ENCODE measurements at regions not wholly inside any gene's neighbourhood (a gene's known extent, or its start where the extent isn't known, plus 50 kb on each side); places are given as distances from the start of the nearest gene placed in this dataset.

DNA sequence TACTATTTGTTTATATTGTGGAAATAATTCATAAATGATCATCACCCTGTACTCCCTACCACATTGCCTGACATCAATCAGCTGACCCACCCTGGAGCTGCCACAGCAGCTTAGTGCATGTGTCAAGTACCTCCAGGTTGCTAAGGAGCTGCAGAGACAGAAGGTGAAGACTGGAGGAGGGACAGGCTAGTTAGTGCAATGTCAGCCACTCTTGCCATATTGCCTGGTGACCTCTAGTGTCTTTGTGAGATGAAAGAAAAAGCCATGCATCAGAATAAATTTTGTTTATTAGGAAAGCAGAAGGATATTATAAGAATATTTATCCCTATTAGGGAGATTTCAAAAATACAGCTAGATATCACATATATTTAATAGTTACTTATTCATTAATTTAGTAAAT is 243.9 kb upstream of the FAT4 start:
- FAIRE-seq: no peak

DNA sequence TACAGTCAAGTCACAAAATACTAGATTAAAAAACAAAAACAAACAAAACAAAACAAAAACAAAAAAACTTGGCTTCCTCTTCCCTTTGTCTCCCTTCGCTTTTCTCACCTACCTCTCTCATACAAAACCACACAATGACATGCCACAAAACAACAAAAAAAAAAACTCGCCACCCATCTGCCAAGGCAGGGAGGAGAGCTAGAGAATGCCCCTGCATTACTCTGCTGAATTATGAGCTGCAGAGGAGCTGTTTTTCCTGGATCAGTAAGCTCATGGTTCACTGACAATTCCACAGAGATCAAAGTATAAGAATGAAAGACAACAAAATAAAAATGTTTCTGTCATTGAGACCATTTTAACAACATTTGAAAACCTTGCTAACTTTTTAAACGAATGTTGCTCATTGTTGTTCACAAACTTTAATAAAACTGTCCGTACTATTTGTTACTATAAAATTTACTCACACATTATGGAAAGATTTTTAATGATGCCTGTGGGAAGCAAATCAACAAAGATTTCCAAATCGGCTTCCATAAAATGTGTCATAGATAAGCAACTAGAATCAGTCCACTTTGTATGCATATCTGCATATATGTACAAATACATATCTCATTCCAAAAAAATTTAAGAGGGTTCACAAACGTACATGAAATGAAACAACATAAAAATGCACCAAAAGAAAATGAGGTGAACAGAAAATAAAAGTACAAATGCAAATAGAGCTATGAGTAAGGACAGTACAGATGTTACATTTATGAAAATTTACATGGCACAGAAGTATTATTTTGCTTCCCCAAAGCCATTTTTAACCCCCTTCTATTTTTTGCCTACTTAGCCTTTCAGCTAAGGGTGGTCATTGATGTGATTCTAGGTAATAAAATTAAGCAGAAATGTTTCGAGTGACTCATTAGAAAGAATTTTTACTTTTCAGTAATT is 252.4 kb upstream of the FAT4 start:
- no peak for FAIRE-seq
- no peak for DNase-seq (ENCODE audit: low spot score)

More for the DNA sequence above, 243.9 kb upstream of the FAT4 start:
- no peak for DNase-seq (ENCODE audit: low spot score)

DNA sequence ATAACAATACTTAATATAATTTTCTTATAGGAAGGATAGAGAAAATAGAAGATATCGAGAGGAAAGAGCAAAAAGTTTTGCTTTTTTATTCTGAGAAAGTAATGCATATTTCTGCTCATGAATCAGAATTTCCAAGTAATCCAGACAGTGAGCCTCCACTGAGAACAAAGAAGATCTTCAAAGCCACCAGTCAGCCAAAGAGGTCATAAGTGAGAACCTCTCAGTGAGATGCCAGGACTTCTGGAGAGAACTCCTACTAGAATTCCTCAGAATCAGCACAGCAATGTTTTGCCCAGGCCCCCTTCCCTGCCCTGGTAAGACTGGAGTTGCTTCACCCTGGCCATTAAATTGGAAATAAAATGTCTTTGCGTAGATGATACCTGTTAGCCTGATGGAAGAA is 254.4 kb upstream of the FAT4 start:
- DNase-seq (ENCODE audit: low spot score) (no peak), FAIRE-seq (no peak)

DNA sequence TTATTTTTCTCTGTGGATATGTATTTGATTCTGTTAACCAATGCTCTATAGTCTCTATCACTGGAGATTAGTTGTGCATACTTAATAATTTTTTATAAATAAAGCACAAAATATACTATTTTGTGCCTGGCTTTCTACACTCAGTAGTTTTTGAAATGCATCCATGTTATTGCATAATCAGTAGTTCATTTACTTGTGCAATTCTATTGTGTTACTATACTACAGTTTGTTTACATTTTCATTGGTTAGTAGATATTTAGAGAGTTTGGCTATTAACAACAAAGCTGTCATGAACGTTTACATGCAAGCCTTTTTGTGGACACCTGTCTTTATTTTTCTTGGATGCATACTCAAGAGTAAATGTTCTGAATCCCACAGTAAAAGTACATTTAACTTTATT is 265.0 kb upstream of the FAT4 start:
- FAIRE-seq (no peak), DNase-seq (ENCODE audit: low spot score) (no peak)

DNA sequence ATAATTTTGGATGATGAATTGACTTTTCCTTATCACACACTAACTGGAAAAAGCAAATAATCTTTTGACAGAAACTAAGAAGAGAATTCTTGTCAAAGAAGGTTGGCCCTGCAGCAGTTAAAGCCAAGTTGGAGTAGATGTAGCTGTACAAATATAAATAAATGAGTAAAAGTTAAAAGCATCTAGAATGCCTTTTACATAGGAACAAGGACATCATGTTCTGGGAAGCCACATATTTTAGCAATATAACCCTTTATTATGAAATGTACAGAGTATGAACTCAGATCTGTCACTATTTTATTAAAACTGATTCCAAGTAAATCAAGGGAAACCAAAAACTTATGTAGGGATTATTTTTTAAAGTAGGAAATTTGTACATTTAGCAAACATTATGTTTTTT is 269.4 kb upstream of the FAT4 start:
- FAIRE-seq (no peak), DNase-seq (ENCODE audit: low spot score) (no peak)

DNA sequence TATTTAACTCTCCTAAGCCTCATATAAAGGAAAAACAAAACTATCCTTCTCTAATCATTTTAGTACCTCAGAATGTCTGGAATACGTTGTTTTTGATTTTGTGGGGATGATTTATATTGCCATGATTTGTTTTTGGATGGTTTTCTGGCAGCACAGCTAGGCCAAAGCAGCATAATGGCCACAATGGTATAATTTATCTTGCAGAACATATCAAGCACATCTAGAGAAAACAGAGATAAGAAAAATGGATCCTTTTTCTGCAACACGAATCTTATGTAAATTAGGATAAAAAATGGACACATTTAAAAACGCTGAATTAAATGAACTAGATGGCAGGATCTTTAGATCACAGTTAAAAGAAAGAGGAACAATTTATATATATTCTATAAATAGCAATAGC is 269.9 kb upstream of the FAT4 start:
- no peak for DNase-seq (ENCODE audit: low spot score)
- no peak for FAIRE-seq

DNA sequence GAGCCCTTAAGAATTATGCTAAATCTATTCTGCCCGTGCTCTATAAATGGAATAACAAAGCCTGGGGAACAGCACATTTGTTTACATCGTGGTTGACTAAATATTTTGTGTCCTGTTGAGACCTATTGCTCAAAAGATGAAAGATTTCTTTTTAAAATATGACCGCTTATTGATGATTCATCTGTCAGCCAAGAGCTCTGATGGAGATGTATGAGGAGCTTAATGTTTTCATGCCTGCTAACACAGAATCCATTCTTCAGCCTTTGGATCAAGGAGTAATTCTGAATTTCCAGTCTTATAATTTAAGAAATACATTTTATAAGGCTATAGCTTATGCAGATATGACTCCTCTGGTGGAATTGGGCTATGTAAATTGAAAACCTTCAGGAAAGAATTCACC is 271.3 kb upstream of the FAT4 start:
- no peak for FAIRE-seq
- DNase-seq (ENCODE audit: low spot score): no peak

DNA sequence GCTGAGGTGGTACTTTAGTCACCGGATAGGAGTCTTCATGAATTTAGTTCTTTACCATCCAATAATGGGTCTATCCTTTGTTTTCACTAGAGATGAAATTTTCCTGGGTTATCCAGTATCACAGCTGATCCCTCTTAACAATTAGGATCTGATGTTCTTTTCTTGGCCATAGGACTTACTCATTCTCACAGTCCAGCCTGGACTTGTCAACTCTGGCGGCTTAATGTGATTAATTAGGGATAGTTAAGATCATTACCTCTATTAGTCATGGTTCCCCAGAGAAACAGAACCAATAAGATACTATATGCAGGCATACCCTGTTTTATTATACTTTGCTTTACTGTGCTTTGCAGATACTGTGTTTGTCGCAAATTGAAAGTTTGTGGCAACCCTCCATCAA is 272.7 kb upstream of the FAT4 start:
- no peak for DNase-seq (ENCODE audit: low spot score)
- no peak for FAIRE-seq

DNA sequence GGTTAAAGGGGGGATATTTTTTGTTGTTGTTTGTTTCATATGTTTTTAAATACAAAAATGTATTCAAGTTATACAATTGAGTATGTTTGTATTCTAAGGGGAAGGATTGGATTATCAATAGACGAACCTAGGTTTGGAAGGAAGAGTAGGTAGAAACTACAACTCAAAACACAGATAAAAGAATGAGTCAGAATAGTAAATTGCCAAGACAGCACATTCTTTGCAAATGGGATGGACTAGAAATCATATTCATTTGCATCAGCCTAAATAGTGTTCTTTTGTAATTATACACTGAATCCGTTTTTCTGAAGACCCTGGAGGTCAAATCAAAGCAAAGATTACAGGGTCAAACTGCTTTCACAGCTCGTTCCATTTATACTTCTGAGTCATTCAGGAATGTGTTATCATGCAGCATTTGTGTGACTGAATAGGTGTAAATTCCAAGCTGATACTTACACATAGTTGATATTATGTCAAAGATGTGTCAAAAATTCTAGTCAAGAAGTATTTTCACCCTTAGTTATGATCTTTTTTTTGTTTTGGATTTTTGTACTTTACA is 273.3 kb upstream of the FAT4 start:
- DNase-seq (ENCODE audit: low spot score): no peak
- no peak for FAIRE-seq

DNA sequence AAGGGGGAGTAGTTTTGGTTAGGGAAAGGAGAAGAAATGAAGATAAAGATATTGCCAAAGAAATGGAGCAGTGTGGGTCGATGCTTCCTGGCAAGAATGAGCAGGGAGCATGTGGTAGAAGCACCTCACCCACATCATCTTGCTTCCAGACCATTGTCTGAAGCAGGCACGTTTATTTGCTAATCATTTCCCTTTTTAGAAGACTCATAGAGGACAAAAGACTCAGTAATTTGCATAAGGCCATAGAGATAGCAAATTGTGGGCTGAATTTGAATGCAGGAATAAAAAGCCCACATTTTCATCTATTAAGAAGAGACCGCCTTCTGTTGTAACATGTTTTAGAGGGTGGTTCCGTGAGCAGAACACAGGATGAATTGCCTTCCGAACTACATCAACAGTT is 275.2 kb upstream of the FAT4 start:
- DNase-seq (ENCODE audit: low spot score): no peak
- no peak for FAIRE-seq

DNA sequence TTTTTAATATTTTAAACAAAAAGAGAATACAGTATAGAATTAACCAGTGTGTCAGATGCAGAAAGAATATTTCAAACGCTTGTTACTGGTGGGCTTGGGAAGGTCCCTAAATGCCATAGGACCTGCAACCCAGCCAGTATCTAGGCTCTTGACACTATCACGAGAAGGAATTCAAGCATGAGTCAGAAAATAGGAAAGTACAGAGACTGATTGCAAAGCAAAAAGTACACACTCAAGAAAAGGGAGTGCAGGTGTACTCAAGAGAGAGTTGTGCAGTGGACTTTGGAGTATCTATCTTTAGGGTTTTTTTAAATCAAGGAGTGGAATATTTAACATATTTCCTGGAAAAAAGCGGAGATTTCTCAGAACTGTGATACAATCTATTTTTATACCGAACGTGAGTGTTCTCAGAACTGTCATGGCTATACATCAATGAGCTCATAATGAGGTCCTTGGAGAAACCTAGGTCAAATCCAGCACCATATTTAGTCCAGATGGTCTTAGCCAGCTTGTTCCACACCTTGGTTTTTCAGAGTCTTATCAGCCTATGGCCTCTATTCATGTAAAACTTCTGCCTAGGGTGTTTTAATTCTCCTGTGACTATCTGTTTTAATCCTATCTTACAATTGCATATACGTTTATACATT is 291.8 kb upstream of the FAT4 start:
- FAIRE-seq (no peak), DNase-seq (ENCODE audit: low spot score) (no peak)

DNA sequence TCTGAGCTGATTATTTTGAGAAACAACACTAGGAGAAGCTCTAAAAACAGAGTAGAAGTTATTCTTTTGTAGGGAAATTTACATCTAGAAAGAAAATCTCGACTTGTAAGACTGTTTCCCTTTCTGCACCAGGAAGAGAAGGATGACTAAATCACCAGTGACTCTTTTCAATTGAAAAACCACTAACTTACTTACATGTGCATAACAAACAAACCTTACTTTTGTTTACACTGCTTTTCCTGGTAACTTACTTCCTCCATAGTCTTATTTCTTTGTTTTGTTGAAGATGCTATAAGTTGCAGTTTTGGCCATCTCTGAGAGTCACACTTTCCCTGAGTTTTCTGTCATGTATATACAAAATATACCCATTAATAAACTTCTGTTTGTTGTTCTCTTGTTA is 293.6 kb upstream of the FAT4 start:
- no peak for DNase-seq (ENCODE audit: low spot score)
- FAIRE-seq: no peak

DNA sequence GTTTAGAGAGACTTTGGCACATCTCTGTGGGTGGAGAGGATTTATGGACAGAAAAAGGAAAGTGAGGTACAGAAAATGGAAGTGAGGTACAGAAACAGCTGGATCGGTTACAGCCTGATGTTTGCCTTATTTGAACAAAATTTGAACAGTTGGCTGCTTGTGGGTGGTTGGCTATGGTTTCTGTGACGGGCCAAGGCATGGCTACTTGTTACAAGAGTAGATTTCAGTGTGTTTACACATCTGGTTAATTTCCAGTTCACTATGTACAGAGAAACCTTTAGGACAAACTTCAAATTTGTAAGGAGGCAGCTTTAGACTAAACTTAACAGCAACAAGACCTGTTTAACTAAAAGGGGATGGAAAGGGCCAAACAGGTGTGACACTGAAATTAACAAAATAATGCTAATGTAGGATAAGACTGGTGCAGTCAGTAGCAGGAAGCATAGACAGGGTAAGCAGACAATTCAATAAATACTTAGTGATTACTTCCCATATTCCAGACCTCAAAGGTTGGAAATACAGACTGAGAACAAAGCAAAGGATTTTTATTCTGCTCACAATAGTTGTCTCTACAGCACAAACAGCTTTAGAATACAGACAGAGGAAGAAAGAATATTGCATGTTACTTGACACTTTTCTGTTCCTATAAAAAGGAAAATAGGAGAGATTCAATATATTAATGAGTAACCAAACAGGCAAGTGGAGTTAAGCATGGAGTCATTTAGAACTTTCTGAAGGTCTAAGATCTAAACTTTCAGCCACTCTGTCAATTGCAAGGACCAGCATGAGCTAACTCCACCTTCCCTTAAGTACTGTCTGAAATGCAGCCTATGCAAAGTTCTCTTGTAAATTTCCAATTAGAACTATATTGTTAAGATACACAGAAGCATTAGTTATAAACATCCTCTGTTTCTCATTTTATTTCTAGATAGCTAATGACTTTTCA is 294.4 kb upstream of the FAT4 start:
- no peak for DNase-seq (ENCODE audit: low spot score)
- FAIRE-seq: no peak

DNA sequence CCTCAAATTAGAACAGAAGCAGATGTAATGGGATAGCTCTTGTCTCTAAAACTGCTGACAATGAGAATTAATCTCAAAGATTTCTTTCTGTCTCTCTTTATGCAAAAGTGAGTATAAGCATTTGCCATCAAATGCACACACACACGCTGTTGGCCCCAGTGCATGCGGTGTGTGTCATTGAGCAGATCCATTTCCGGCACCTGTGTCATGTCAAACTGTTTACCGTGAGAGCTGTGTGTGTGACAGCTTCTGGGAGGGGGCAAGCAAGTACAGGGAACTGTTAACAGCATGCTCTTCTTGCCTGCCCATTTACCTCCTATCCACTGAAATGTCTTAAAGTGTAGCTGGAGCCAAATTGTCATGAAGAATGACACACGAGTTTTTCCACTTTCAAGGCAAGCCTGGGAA is 297.9 kb upstream of the FAT4 start:
- FAIRE-seq: no peak
- no peak for DNase-seq (ENCODE audit: low spot score)

DNA sequence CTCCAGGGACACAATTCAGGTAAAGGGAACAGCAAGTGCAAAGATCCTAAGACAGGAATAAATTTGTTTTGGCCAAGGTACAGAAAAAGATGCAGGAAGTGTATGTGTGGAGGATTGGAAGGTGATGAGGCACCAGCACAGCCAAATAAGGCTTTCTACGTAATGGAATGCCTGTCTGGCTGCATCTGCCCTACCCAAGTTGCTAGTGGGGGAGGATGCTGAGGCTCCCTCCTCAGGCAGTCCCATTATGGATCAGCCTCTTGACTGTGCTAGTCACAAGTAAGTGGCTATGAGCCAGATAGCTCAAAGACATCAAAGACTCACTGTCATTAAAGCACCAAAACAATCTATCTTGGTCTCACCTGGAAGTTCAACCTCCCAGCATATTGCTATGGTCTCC is 300.9 kb upstream of the FAT4 start:
- no peak for DNase-seq (ENCODE audit: low spot score)
- no peak for FAIRE-seq

DNA sequence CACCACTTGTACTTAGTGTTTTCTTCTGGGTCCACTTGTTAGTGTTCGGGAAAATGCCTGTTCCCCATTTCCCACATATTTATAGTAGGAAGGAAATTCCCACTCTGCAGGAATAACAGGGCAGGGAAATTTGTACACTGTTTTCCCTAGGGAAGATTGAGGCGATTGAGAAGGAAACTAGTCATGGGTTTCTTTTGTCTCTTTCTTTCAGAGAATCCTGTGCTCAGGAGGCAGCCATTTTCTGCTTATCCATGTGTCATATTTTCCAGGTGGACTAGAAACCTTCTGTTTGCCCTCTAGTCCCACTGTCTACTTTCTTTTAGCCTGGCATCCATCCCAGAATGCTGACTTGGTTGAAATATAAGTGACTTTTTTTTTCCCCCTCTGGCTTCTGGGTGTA is 299.1 kb upstream of the ANKRD50 start:
- FAIRE-seq: no peak
- DNase-seq (ENCODE audit: low spot score): no peak

DNA sequence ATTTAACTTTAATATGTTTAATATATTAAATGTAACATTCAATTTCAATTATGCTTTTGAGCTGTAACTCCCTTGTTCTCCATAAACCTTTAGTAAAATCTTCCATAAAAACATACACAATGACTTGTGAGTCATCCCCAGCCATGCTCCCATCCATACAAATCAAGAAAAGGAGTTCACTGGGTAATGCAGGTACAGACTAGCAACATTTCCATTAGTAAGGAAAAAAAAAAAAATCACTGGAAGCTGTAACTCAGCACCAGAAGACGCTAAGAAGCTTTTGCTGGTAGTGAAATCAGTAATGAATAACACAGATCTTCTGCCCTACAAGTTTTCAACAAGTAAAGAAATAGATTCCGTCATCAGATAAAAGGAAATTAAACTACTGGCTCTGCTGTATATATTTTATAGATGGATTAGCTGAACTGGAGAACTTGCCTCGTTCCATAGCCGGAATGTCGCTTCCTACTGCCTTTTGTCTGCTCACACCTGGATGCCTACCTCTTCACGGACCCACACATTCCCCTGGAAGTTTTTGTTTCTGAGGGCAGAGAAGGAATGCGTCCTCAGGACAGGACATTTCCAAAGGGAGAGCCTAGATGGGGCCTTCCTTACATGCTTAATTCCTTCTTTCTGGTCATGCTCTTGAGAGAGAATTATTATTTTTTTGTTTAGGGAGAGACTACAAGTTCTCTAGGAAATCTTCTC is 298.4 kb upstream of the ANKRD50 start:
- no peak for FAIRE-seq
- DNase-seq (ENCODE audit: low spot score): no peak

DNA sequence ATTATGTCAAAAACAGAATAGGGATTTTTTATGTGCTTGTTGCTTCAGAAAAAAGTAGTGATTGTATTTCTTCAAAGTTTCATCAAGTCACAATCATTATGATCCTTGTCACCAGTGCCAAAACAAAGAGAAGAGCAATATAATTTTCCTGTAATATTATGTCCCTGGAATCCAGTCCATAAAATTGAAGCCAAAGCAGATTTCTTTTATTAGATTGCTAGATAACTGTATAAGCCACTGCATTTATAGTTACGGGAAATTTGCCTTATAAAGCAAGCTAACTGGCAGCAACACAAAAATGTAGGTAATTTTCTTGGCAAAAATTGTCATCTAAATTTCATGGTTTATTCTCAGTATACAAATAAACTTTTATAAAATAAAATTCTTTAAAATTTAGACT is 296.1 kb upstream of the ANKRD50 start:
- DNase-seq (ENCODE audit: low spot score) (no peak), FAIRE-seq (no peak)

DNA sequence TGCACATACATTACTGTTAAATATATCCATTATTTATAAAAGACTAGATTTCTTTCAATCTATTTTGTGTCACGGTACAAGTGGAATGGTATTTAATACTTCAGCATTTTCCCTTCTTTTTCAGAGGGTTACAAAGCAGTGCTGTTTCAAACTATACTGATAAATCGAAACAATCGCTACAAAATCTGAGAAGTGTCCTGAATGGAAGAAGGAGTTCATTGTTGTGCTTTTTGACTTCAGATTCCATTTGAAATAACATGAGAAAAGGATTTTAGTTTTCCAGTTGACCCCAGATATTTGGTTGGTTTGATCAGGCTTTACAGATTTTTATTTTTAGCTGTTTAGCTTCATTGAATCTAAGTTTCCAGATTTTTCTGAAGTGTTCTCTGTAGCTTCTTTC is 292.1 kb upstream of the ANKRD50 start:
- no peak for DNase-seq (ENCODE audit: low spot score)
- FAIRE-seq: no peak

DNA sequence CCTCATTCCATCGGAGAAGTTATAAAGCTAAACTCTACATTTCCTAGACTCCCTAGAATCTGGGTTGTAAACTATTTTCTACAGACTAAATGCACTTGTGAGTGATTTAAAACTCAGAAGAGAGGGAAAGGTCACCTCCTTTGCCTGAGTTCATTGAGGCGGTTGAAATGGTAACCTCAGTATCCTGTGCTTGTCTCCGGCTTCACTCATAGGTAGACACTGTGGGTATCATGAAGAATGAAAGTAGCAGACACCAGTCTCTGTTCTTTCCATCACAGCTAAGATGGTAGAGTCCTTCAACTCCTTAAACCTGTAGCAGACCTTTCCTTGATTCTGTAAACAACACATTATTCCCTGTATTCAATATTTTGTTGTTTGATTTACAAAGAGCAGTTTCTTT is 291.3 kb upstream of the ANKRD50 start:
- FAIRE-seq: no peak
- DNase-seq (ENCODE audit: low spot score): no peak

DNA sequence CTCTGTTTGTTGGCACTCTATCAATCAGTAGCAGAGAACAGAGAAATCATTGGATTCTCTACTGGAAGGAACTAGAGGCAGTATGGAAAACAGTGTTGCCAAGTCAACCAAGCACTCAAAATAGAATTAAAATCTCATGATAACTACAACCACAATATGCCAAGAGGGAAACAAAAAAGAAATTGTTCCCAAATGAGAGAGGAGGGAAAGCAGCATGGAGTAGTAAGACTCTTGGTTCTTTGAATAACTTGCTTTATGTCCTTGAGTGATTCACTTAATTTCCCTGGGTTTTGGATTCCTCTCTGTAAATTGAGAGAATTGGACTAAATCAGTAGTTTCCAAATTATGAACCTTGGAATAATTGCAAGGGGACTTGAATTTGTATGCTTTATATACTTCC is 285.5 kb upstream of the ANKRD50 start:
- FAIRE-seq (no peak), DNase-seq (ENCODE audit: low spot score) (no peak)
